K562 (cell line): ENCODE measurements at regions not wholly inside any gene's neighbourhood (a gene's known extent, or its start where the extent isn't known, plus 50 kb on each side); places are given as distances from the start of the nearest gene placed in this dataset.

Experiments used
- ATAC-seq: fragments of 200-7000 bp; cut with Tn5 transposase; 3 replicates; pipeline ENCODE4 v1.9.1; 2020; ENCODE audit warnings: moderate library complexity
- BruUV-seq: library from RNA; stranded (reverse); fragments of 400-500 nt; replicated peaks from 2 replicates; lab custom pipeline; 2021; lab: Mats Ljungman, UMichigan
- CTCF ChIA-PET: fragments of 300-600 bp; formaldehyde crosslinking; extraction: SDS; loops from one replicate; lab custom pipeline; 2021; ENCODE audit warnings: low intra/inter-chr PET ratio; lab: Yijun Ruan, JAX
- POLR2A ChIA-PET: fragments of 300-600, 350-650 bp; sonication (Branson Sonifier 250); formaldehyde crosslinking; extraction: SDS; loops from one replicate; lab custom pipeline; 2021; ENCODE audit warnings: antibody characterized with exemption, inconsistent platforms; lab: Yijun Ruan, JAX
- DNase-seq, 4 experiments: peaks; one replicate each; pipeline versions ENCODE4 v3.0.0 to v3.0.0-alpha.2; 2011 to 2018; ENCODE audit warnings: low spot score in 3 of 4, mixed read lengths in 3 of 4; ENCODE audit errors: extremely low read depth in 1 of 4
- FAIRE-seq: peaks from 2 replicates; lab custom pipeline; 2011; peaks lifted over from hg19 to GRCh38; lab: Jason Lieb, UNC
- H2AFZ ChIP-seq: 2 replicates; pipeline ENCODE4 v1.6.0; 2011; ENCODE audit warnings: low read depth, low read length, control low read depth, inconsistent platforms
- H3K27ac ChIP-seq: fragments of 200-600 bp; 3 replicates; pipeline ENCODE4 v1.8.0; 2011; ENCODE audit warnings: low read depth, mild to moderate bottlenecking, control low read depth, inconsistent platforms, low read length, moderate library complexity, mixed read lengths; ENCODE audit errors: extremely low read depth
- H3K27me3 ChIP-seq, 2 experiments: fragments of 300-600 bp in 1 of 2; 2 replicates in 1 of 2; 3 replicates in 1 of 2; pipeline versions ENCODE4 v1.6.0 to v1.8.0; 2011; ENCODE audit warnings: inconsistent platforms in 2 of 2, low read length in 2 of 2, mild to moderate bottlenecking in 1 of 2, mixed read lengths in 1 of 2, moderate library complexity in 1 of 2; ENCODE audit not compliant: control insufficient read depth in 2 of 2, insufficient read depth in 2 of 2
- H3K36me3 ChIP-seq: fragments of 300-600 bp; 3 replicates; pipeline ENCODE4 v1.8.0; 2011; ENCODE audit warnings: mild to moderate bottlenecking, low read length, inconsistent platforms; ENCODE audit not compliant: control insufficient read depth, insufficient read depth
- H3K4me1 ChIP-seq, 2 experiments: fragments of 200-600 bp in 1 of 2; replicated peaks in 1 of 2; 2 replicates in 1 of 2; 3 replicates in 1 of 2; pipeline versions ENCODE4 v1.5.1 to v1.8.0; 2011; ENCODE audit warnings: inconsistent platforms in 2 of 2, low read length in 2 of 2, mild to moderate bottlenecking in 1 of 2, mixed read lengths in 1 of 2, moderate library complexity in 1 of 2; ENCODE audit not compliant: control insufficient read depth in 2 of 2, insufficient read depth in 2 of 2
- H3K4me2 ChIP-seq: 2 replicates; pipeline ENCODE4 v1.6.1; 2011; ENCODE audit warnings: low read length, control low read depth, inconsistent platforms, mixed read lengths; ENCODE audit not compliant: insufficient read depth
- H3K4me3 ChIP-seq: fragments of 200-600 bp; sonication (generic), shearing (Covaris generic); 2 replicates; pipeline ENCODE4 v1.5.1; 2016; ENCODE audit warnings: control low read depth, inconsistent platforms
- H3K79me2 ChIP-seq: fragments of 200-600 bp; 3 replicates; pipeline ENCODE4 v1.8.0; 2011; ENCODE audit warnings: low read length, inconsistent platforms; ENCODE audit not compliant: control insufficient read depth, insufficient read depth
- H3K9ac ChIP-seq, 2 experiments: 2 replicates each; pipeline versions ENCODE4 v1.6.0 to v1.6.1; 2011; ENCODE audit warnings: low read depth in 2 of 2, low read length in 2 of 2, control low read depth in 1 of 2, inconsistent platforms in 1 of 2, mild to moderate bottlenecking in 1 of 2, mixed read lengths in 1 of 2; ENCODE audit not compliant: insufficient read depth in 1 of 2
- H3K9me1 ChIP-seq: one replicate; pipeline ENCODE4 v1.6.0; 2011; ENCODE audit warnings: inconsistent platforms, mild to moderate bottlenecking, low read length, moderate library complexity; ENCODE audit not compliant: control insufficient read depth, insufficient read depth
- H3K9me3 ChIP-seq: replicated peaks from 2 replicates; pipeline ENCODE4 v1.5.1; 2011; ENCODE audit warnings: low read depth, low read length, inconsistent platforms; ENCODE audit not compliant: control insufficient read depth, insufficient read depth
- H4K20me1 ChIP-seq: replicated peaks from 2 replicates; pipeline ENCODE4 v1.6.1; 2011; ENCODE audit warnings: low read length, inconsistent platforms, mixed read lengths; ENCODE audit not compliant: control insufficient read depth, insufficient read depth
- AFF4 ChIP-seq: sonication (generic); formaldehyde crosslinking; IDR thresholded peaks from 2 replicates; pipeline ENCODE4 v1.8.0; 2023; ENCODE audit warnings: mild to moderate bottlenecking, missing genetic modification reagents
- ATF3 ChIP-seq, 2 experiments: fragments of 450-650 bp in 1 of 2; sonication (generic) in 1 of 2; formaldehyde crosslinking in 1 of 2; IDR thresholded peaks in 1 of 2; conservative IDR thresholded peaks in 1 of 2; 2 replicates each; pipeline versions ENCODE4 v1.6.1 to v1.8.1; 2016 to 2023; ENCODE audit warnings: mild to moderate bottlenecking in 2 of 2, moderate library complexity in 2 of 2, inconsistent platforms in 1 of 2, missing genetic modification reagents in 1 of 2
- BACH1 ChIP-seq: fragments of 200-800 bp; sonication (Bioruptor generic); IDR thresholded peaks from 2 replicates; pipeline ENCODE4 v1.6.1; 2016; ENCODE audit warnings: missing genetic modification characterization, missing compliant biosample characterization
- BDP1 ChIP-seq: IDR thresholded peaks from 3 replicates; pipeline ENCODE4 v1.6.1; 2011; ENCODE audit not compliant: insufficient read length, insufficient read depth
- DDX20 ChIP-seq: fragments of 450-650 bp; IDR thresholded peaks from 2 replicates; pipeline ENCODE4 v1.6.1; 2016; ENCODE audit warnings: missing genetic modification characterization, low read depth, mild to moderate bottlenecking, missing compliant biosample characterization, moderate library complexity
- FOXK1 ChIP-seq: sonication (generic); formaldehyde crosslinking; IDR thresholded peaks from 2 replicates; pipeline ENCODE4 v1.8.0; 2022; ENCODE audit warnings: missing genetic modification reagents, mild to moderate bottlenecking, borderline replicate concordance
- SREBF2 ChIP-seq: sonication (generic); formaldehyde crosslinking; IDR thresholded peaks from 2 replicates; pipeline ENCODE4 v1.4.0; 2020; ENCODE audit warnings: mild to moderate bottlenecking, missing genetic modification reagents
- TFE3 ChIP-seq: fragments of 450-650 bp; formaldehyde crosslinking; IDR thresholded peaks from 2 replicates; pipeline ENCODE4 v1.4.0; 2020; ENCODE audit warnings: mild to moderate bottlenecking, mixed read lengths
- THRAP3 ChIP-seq: fragments of 450-650 bp; IDR thresholded peaks from 2 replicates; pipeline ENCODE4 v1.6.1; 2016; ENCODE audit warnings: mild to moderate bottlenecking, inconsistent platforms, borderline replicate concordance
- ZBTB9 ChIP-seq: fragments of 450-650 bp; formaldehyde crosslinking; IDR thresholded peaks from 2 replicates; pipeline ENCODE4 v1.4.0; 2020; ENCODE audit warnings: mild to moderate bottlenecking, moderate library complexity
- ZFX ChIP-seq: sonication (generic); formaldehyde crosslinking; IDR thresholded peaks from 2 replicates; pipeline ENCODE4 v1.8.0; 2022; ENCODE audit warnings: mild to moderate bottlenecking, missing genetic modification reagents, moderate library complexity
- ZKSCAN1 ChIP-seq: fragments of 150-350 bp; IDR thresholded peaks from 2 replicates; pipeline ENCODE4 v1.6.1; 2016; ENCODE audit warnings: low read depth, low read length
- ZNF589 ChIP-seq: fragments of 200-800 bp; sonication (Bioruptor generic); IDR thresholded peaks from 2 replicates; pipeline ENCODE4 v1.6.1; 2016; ENCODE audit warnings: low read depth, missing genetic modification characterization, missing compliant biosample characterization
- WGBS: fragments of 100-300 bp; shearing (Covaris generic); methylation state at CpG from one replicate; pipeline ENCODE4 v1.1.6; 2016; ENCODE audit warnings: low coverage, mixed read lengths; ENCODE audit not compliant: insufficient coverage; ENCODE audit errors: missing lambda C conversion rate; 5-methylcytosine and 5-hydroxymethylcytosine counted together
- in situ Hi-C: fragments of 300-500 bp; cut with MboI; formaldehyde crosslinking; loops from 4 replicates; pipeline ENCODE4 v1.15.0; 2018; ENCODE audit warnings: inconsistent platforms, mixed read lengths
- intact Hi-C: fragments of 100-400 bp; cut with micrococcal nuclease; formaldehyde crosslinking; loops from 2 replicates; pipeline ENCODE4 v1.14.2; 2022

GRCh38 chr5:166083183-166083959, 2208.1 kb upstream of the WWC1 start (continued):
- TF ChIP-seq DDX20 = no peak
- TF ChIP-seq BACH1 (tag) = no peak
- no peak for TF ChIP-seq FOXK1 (CRISPR knock-in tag)
- TF ChIP-seq AFF4 = no peak
- no peak for TF ChIP-seq SREBF2
- TF ChIP-seq ZFX (CRISPR knock-in tag) = no peak
- TF ChIP-seq ZNF589 = no peak

- Histone ChIP-seq H3K27ac (no peak overlapping the region), H3K4me1 (no peaks in the 10 kb centered on the region), H2AFZ (no peak overlapping the region), H3K36me3 (no peaks in the 10 kb centered on the region), H3K9me1 (no peaks in the 10 kb centered on the region), H3K4me3 (no peak overlapping the region), H4K20me1 (no peaks in the 10 kb centered on the region), H3K9me3 (0 out of 2 replicates have a peak, but pooled peaks cover 2% of the 10 kb centered on the region), H3K4me2 (no peak overlapping the region), H3K9ac (no peak overlapping the region), H3K27me3 (no peaks in the 10 kb centered on the region), H3K79me2 (no peaks in the 10 kb centered on the region)
- POLR2A ChIA-PET = no interaction called here
- CTCF ChIA-PET = no interaction called here
- BruUV-seq = no TSS peak
- FAIRE-seq (no peak), DNase-seq (no peak), ATAC-seq (no peak)
- intact Hi-C loops = no loop called here
- WGBS = 0% methylated on average over 2 of the region's 2 CpGs
- in situ Hi-C loops = no loop called here
- no peak for TF ChIP-seq ZKSCAN1
- TF ChIP-seq THRAP3 = no peak
- no peak for TF ChIP-seq ATF3 (IDR thresholded peaks at IDR 0.05)
- no peak for TF ChIP-seq ATF3 (CRISPR knock-in tag; conservative IDR thresholded peaks at IDR 0.05)
- no peak for TF ChIP-seq BDP1
- TF ChIP-seq TFE3 (CRISPR knock-in tag) = no peak
- TF ChIP-seq ZBTB9 (CRISPR knock-in tag) = no peak
These were observed 2204.9 kb upstream of the WWC1 start for GRCh38 chr5:166086568-166086967.
